Fibroblast of gingiva (primary cell): ENCODE measurements at regions not wholly inside any gene's neighbourhood (a gene's known extent, or its start where the extent isn't known, plus 50 kb on each side); places are given as distances from the start of the nearest gene placed in this dataset.
"Not testable (repeated sequence)": the region's sequence is repeated elsewhere in the genome, so short reads cannot be mapped to it uniquely, and the experiment has no call there.

Experiments
- DNase-seq: peaks from one replicate; pipeline ENCODE4 v3.0.0-alpha.2; 2011; ENCODE audit warnings: low read depth

DNA sequence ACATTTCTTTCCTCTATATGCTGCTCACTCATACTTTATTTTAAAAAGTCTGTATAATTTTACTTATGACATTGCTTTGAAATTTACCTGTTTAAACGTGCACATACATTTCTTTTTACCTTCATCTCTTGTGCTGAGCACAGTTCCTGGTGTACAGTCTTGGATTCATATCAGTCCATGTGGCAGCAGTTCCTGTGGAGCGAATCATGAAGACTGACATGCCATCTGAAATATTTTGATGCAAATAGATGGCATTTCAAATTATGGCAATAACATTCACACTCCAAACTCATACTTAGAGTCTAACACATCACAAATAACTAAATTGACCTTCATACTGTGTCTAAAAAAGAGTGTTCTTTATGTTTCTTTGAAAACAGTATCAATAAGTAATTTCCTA lies 90.3 kb upstream of the CDH2 start:
- DNase-seq: no peak

DNA sequence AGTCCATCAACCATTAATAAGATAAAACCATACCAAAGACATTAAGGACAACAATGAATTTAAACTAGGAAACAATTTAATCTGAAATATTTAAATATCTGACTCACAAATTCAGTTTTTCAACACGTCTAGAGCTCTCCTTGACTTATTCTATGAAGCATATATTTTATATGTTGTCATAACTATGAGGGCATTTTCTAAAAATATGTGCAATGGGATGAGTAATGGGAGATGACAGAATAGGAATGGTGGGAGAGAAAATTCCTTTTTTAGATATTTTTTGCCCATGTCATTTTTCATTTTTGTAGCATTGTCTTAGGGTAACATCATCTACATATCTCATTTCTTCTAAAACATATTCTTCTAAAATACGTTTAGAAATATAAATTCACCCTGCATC lies 79.2 kb upstream of the CDH2 start:
- DNase-seq: no peak

DNA sequence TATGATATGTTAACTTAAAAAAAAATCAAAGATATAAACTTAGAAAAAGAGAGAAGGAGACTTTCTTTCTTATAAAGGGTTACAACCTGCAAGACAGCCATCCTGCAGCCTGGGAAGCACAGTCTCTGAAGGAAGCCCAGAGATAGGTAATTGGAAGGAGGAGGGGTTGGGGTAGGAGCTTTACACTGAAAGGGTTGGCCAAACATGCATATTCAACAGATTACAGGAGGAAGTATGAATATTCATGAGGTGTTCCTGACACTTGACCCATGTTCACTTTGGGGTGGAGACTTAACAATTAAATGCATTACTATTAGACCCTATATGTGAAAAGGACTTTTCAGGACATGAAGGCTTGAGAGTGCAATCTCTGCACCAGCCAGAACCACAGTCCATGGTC lies 71.7 kb upstream of the CDH2 start:
- no peak for DNase-seq

DNA sequence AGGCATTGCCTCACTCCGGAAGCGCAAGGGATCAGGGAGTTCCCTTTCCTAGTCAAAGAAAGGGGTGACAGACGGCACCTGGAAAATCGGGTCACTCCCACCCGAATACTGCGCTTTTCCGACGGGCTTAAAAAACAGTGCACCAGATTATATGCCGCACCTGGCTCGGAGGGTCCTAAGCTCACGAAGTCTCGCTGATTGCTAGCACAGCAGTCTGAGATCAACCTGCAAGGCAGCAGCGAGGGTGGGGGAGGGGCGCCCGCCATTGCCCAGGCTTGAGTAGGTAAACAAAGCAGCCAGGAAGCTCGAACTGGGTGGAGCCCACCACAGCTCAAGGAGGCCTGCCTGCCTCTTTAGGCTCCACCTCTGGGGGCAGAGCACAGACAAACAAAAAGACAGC lies 63.7 kb upstream of the CDH2 start:
- not testable (repeated sequence) for DNase-seq

DNA sequence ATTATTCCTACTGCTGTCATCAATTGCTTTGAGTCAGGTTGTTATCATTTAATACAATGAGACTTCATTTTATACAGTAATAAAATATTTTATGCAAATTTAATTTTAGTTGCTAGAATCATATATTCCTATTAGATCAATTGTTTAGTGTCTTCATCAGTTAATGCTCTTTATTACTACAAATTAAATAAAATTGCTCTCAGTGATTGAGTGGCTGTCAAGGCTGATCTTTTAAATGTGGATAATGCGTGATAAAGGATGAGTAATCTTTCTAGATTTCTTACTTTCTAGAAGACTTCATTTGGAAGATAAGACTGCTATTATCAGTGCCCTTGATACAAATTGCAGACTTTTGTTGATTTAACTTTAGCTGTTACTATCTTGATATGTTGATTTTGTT lies 59.6 kb upstream of the CDH2 start:
- no peak for DNase-seq
